Activated B cell treated with CpG ODN at 0.5 μM for 24 hours (primary cell): ENCODE measurements at regions not wholly inside any gene's neighbourhood (a gene's known extent, or its start where the extent isn't known, plus 50 kb on each side); places are given as distances from the start of the nearest gene placed in this dataset.

Source experiments
- ATAC-seq: fragments of 200-7000 bp; cut with Tn5 transposase; one replicate; pipeline ENCODE4 v1.10.0; 2021; ENCODE audit warnings: low read depth, mild to moderate bottlenecking, moderate library complexity
- CTCF ChIA-PET: fragments of 350-600 bp; sonication (Branson Sonifier 250); formaldehyde crosslinking; loops from one replicate; lab custom pipeline; 2021; ENCODE audit warnings: antibody characterized with exemption; lab: Charles Lee
- POLR2A ChIA-PET: fragments of 350-600 bp; sonication (Branson Sonifier 250); formaldehyde crosslinking; loops from one replicate; lab custom pipeline; 2021; ENCODE audit warnings: antibody characterized with exemption; lab: Charles Lee
- DNase-seq: peaks from one replicate; pipeline ENCODE4 v3.0.0; 2022
- H3K27ac Mint-ChIP-seq: one replicate; pipeline ENCODE4 v1.8.0; 2020; ENCODE audit warnings: mixed read lengths
- H3K27me3 Mint-ChIP-seq: one replicate; pipeline ENCODE4 v1.8.0; 2021; ENCODE audit warnings: mixed read lengths
- H3K36me3 Mint-ChIP-seq: one replicate; pipeline ENCODE4 v1.8.0; 2021; ENCODE audit warnings: low read depth, mixed read lengths
- H3K4me1 Mint-ChIP-seq: one replicate; pipeline ENCODE4 v1.8.0; 2021; ENCODE audit warnings: mixed read lengths
- H3K4me3 Mint-ChIP-seq: one replicate; pipeline ENCODE4 v1.8.0; 2020; ENCODE audit warnings: mild to moderate bottlenecking, mixed read lengths
- H3K9me3 Mint-ChIP-seq: one replicate; pipeline ENCODE4 v1.8.0; 2020; ENCODE audit warnings: mixed read lengths
- CTCF ChIP-seq: fragments of 200-600 bp; IDR thresholded peaks from one replicate; pipeline ENCODE4 v1.8.0; 2022; ENCODE audit warnings: antibody characterized with exemption, mild to moderate bottlenecking
- intact Hi-C: fragments of 100-400 bp; cut with micrococcal nuclease; formaldehyde crosslinking; loops from one replicate; pipeline ENCODE4 v1.15.1; 2024

DNA sequence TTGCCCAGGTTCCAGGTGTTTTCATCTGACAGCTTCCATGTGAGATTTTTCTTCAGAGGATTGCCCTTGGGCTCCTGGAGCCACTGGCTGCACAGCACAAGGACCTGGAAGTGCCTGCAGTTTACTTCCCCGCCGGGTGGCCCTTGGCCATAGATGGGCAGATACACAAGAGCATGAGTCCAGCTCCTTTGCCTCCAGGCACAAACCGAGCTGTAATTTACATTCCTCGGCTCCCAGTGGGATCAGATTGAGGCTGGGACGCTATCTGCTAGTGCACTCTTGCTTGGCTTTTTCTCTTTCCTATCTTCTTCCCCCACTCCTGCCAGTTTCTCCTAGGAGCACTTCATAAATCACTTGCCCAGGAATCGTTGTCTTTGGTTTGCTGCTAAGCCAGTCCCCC, 85.4 kb upstream of the RALY start:
- intact Hi-C loops = no loop called here
- TF ChIP-seq CTCF = no peak
- Mint-ChIP-seq H3K27ac (no peak overlapping the region), H3K4me3 (no peak overlapping the region), H3K27me3 (peaks cover 6% of the 10 kb centered on the region), H3K4me1 (no peaks in the 10 kb centered on the region), H3K9me3 (no peaks in the 10 kb centered on the region), H3K36me3 (no peaks in the 10 kb centered on the region)
- ChIA-PET POLR2A (no interaction called here), CTCF (interaction anchor here (0.7 to 2.1 kb wide), 2 partner anchors 8 to 158 kb away, joined by 3 to 5 read pairs; no protein-coding TSS in a partner anchor)
- ATAC-seq = no peak
- DNase-seq = no peak

DNA sequence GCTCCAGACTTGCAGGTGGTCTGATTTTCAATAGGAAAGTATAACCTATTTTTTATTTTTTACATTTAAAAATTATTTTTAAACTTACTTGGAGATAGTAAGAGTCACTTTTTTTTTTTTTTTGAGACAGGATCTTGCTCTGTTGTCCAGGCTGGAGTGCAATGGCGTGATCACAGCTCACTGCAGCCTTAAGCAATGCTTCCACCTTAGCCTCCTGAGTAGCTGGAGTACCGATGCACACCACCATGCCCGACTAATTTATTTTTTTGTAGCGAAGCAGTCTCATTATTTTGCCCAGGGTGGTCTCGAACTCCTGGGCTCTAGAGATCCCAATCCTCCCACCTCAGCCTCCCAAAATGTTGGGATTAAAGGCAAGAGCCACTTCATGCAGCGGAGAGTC, 84.8 kb upstream of the RALY start:
- CTCF ChIA-PET = no interaction called here
- Mint-ChIP-seq H3K9me3 (no peaks in the 10 kb centered on the region), H3K27ac (no peak overlapping the region), H3K4me3 (no peak overlapping the region), H3K36me3 (no peaks in the 10 kb centered on the region), H3K27me3 (peaks cover 6% of the 10 kb centered on the region), H3K4me1 (no peaks in the 10 kb centered on the region)
- TF ChIP-seq CTCF = no peak
- no peak for DNase-seq
- no peak for ATAC-seq
- POLR2A ChIA-PET = no interaction called here
- intact Hi-C loops = no loop called here

DNA sequence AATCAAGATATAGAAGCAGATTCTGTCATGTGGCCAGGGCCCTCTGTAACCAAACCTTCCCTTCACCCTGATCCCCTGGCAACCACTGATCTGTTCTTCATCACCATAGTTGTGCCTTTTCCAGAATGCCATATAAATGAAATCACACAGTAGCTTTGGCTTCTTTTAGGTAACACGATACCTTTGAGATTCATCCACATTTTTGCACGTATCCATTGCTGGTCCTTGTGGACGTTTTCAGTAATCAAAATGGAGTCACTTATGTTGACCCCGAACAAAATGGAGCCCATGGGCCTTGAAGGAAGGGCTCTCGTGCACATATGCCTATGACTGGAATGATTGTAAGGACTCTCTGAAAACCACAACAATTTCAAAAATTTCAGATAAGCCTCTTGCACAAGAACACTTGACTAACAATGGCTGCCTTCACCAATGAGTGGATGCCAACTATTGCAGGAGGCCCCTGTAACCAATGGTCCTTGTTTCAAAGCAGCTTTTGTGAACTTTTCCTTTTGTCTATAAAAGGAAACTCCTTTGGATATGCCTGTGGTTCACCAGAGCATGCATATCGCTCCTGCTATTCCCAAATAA, 84.3 kb upstream of the RALY start:
- intact Hi-C loops = no loop called here
- H3K4me1 Mint-ChIP-seq = no peaks in the 10 kb centered on the region
- TF ChIP-seq CTCF = no peak
- peaks cover 6% of the 10 kb centered on the region for H3K27me3 Mint-ChIP-seq
- no peaks in the 10 kb centered on the region for H3K36me3 Mint-ChIP-seq
- H3K4me3 Mint-ChIP-seq = no peak overlapping the region
- H3K9me3 Mint-ChIP-seq = no peaks in the 10 kb centered on the region
- DNase-seq (no peak), ATAC-seq (no peak)
- CTCF ChIA-PET = no interaction called here
- H3K27ac Mint-ChIP-seq = no peak overlapping the region
- POLR2A ChIA-PET = no interaction called here

DNA sequence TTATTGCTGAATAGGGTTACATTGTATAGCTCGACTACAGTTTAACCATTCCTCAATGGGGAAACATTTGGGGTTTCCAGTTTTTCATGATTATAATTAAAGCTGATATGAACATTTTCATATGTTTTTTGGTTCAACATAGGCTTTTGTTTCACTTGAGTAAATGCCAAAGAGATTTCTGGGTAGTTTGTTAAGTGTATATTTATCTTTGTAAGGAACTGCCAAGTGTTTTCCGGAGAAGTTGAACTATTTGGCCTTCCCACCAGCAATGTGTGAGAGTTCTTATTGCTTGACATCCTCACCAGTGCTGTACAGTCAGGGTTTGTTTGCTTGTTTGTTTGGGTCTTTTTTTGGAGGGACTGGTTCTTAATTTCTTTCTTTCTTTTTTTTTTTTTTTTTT, 83.7 kb upstream of the RALY start:
- POLR2A ChIA-PET = no interaction called here
- Mint-ChIP-seq H3K27ac (no peak overlapping the region), H3K9me3 (no peaks in the 10 kb centered on the region), H3K4me3 (no peak overlapping the region), H3K4me1 (no peaks in the 10 kb centered on the region), H3K36me3 (no peaks in the 10 kb centered on the region), H3K27me3 (peaks cover 4% of the 10 kb centered on the region)
- DNase-seq (no peak), ATAC-seq (no peak)
- CTCF ChIA-PET = no interaction called here
- TF ChIP-seq CTCF = no peak
- intact Hi-C loops = no loop called here

GRCh38 chr20:33910529-33911327, 83.0 kb upstream of the RALY start:
- H3K9me3 Mint-ChIP-seq = no peaks in the 10 kb centered on the region
- H3K27me3 Mint-ChIP-seq = peaks cover 2% of the 10 kb centered on the region
- TF ChIP-seq CTCF = no peak
- CTCF ChIA-PET = no interaction called here
- POLR2A ChIA-PET = no interaction called here
- intact Hi-C loops = no loop called here
- H3K4me3 Mint-ChIP-seq = no peak overlapping the region
- H3K4me1 Mint-ChIP-seq = no peaks in the 10 kb centered on the region
- no peaks in the 10 kb centered on the region for H3K36me3 Mint-ChIP-seq
- DNase-seq (no peak), ATAC-seq (no peak)
- H3K27ac Mint-ChIP-seq = no peak overlapping the region
